GM12878 (cell line): ENCODE measurements at regions not wholly inside any gene's neighbourhood (a gene's known extent, or its start where the extent isn't known, plus 50 kb on each side); places are given as distances from the start of the nearest gene placed in this dataset.

Source experiments
- ATAC-seq: fragments of 200-7000 bp; cut with Tn5 transposase; 3 replicates; pipeline ENCODE4 v1.9.1; 2020; ENCODE audit warnings: mild to moderate bottlenecking, moderate library complexity
- BruUV-seq: library from RNA; stranded (reverse); fragments of 400-500 nt; replicated peaks from 2 replicates; lab custom pipeline; 2021; lab: Mats Ljungman, UMichigan
- CTCF ChIA-PET: fragments of 300-600 bp; sonication (Branson Sonifier 250); formaldehyde crosslinking; extraction: SDS; loops from one replicate; lab custom pipeline; 2021; ENCODE audit warnings: inconsistent platforms; lab: Yijun Ruan, JAX
- POLR2A ChIA-PET: fragments of 350-600 bp; formaldehyde crosslinking; extraction: SDS; loops from one replicate; lab custom pipeline; 2021; ENCODE audit warnings: inconsistent platforms; lab: Charles Lee
- RAD21 ChIA-PET: fragments of 300-600 bp; sonication (Branson Sonifier 250); formaldehyde crosslinking; loops from one replicate; lab custom pipeline; 2023; ENCODE audit warnings: antibody characterized with exemption; ENCODE audit not compliant: unreplicated experiment; lab: Charles Lee
- SMC1A ChIA-PET: fragments of 300-600 bp; sonication (Branson Sonifier 250); formaldehyde crosslinking; loops from one replicate; lab custom pipeline; 2023; ENCODE audit not compliant: unreplicated experiment, uncharacterized antibody; lab: Charles Lee
- DNase-seq: peaks from one replicate; pipeline ENCODE4 v3.0.0-alpha.2; 2011; ENCODE audit warnings: low read depth, low spot score
- FAIRE-seq: peaks from 3 replicates; lab custom pipeline; 2011; peaks lifted over from hg19 to GRCh38; lab: Jason Lieb, UNC
- H2AFZ ChIP-seq: 2 replicates; pipeline ENCODE4 v1.6.0; 2011; ENCODE audit warnings: low read depth, low read length, control low read depth; ENCODE audit not compliant: control insufficient read depth
- H3K27ac ChIP-seq: 2 replicates; pipeline ENCODE4 v1.5.1; 2011; ENCODE audit warnings: control low read depth; ENCODE audit not compliant: control insufficient read depth, insufficient read depth
- H3K27me3 ChIP-seq, 2 experiments: replicated peaks in 1 of 2; 2 replicates each; pipeline versions ENCODE4 v1.6.0 to v1.6.1; 2011; ENCODE audit warnings: low read length in 1 of 2; ENCODE audit not compliant: control insufficient read depth in 2 of 2, insufficient read depth in 2 of 2
- H3K36me3 ChIP-seq, 2 experiments: 2 replicates each; pipeline ENCODE4 v1.5.1; 2011; ENCODE audit warnings: low read length in 1 of 2; ENCODE audit not compliant: control insufficient read depth in 2 of 2, insufficient read depth in 2 of 2
- H3K4me1 ChIP-seq: 2 replicates; pipeline ENCODE4 v1.6.1; 2011; ENCODE audit warnings: mild to moderate bottlenecking, low read length, moderate library complexity, mixed read lengths; ENCODE audit not compliant: control insufficient read depth, insufficient read depth
- H3K4me2 ChIP-seq: 2 replicates; pipeline ENCODE4 v1.6.0; 2011; ENCODE audit warnings: control low read depth; ENCODE audit not compliant: control insufficient read depth, insufficient read depth
- H3K4me3 ChIP-seq: fragments of 200-600 bp; sonication (generic); 2 replicates; pipeline ENCODE4 v1.5.1; 2016
- H3K79me2 ChIP-seq: 2 replicates; pipeline ENCODE4 v1.6.0; 2011; ENCODE audit warnings: low read length; ENCODE audit not compliant: control insufficient read depth, insufficient read depth
- H3K9ac ChIP-seq: 2 replicates; pipeline ENCODE4 v1.8.0; 2011; ENCODE audit warnings: low read length, control low read depth, mixed read lengths; ENCODE audit not compliant: control insufficient read depth, insufficient read depth
- H3K9me3 ChIP-seq: replicated peaks from 3 replicates; pipeline ENCODE4 v1.5.1; 2011; ENCODE audit warnings: mild to moderate bottlenecking, low read length; ENCODE audit not compliant: control insufficient read depth, insufficient read depth
- H4K20me1 ChIP-seq: 2 replicates; pipeline ENCODE4 v1.6.0; 2011; ENCODE audit not compliant: control insufficient read depth, insufficient read depth
- CEBPB ChIP-seq, 2 experiments: fragments of 150-350 bp in 1 of 2; IDR thresholded peaks; 2 replicates each; pipeline ENCODE4 v1.6.1; 2012 to 2014; ENCODE audit warnings: low read depth in 2 of 2, low read length in 2 of 2, borderline replicate concordance in 1 of 2, inconsistent platforms in 1 of 2
- CREB1 ChIP-seq: IDR thresholded peaks from 2 replicates; pipeline ENCODE4 v1.6.1; 2012; ENCODE audit warnings: low read depth, mild to moderate bottlenecking, inconsistent platforms
- MEF2A ChIP-seq: IDR thresholded peaks from 2 replicates; pipeline ENCODE4 v1.6.1; 2011; ENCODE audit warnings: low read depth, mild to moderate bottlenecking, low read length, moderate library complexity; ENCODE audit not compliant: insufficient read depth
- POLR2AphosphoS2 ChIP-seq: IDR thresholded peaks from 2 replicates; pipeline ENCODE4 v1.6.1; 2011; ENCODE audit warnings: low read depth, mild to moderate bottlenecking, low read length, improper control_type of control experiment, moderate library complexity
- RB1 ChIP-seq: fragments of 450-650 bp; formaldehyde crosslinking; IDR thresholded peaks from 2 replicates; pipeline ENCODE4 v1.6.1; 2017; ENCODE audit warnings: mild to moderate bottlenecking, borderline replicate concordance
- SREBF1 ChIP-seq: IDR thresholded peaks from 2 replicates; pipeline ENCODE4 v1.6.1; 2012; ENCODE audit warnings: mild to moderate bottlenecking, low read length
- YY1 ChIP-seq: IDR thresholded peaks from 2 replicates; pipeline ENCODE4 v1.6.1; 2011; ENCODE audit warnings: low read depth, mild to moderate bottlenecking, low read length
- WGBS: methylation state at CpG from one replicate; pipeline ENCODE4 v1.1.6; 2016; ENCODE audit warnings: low lambda C conversion rate; ENCODE audit not compliant: insufficient replicate concordance, insufficient coverage; ENCODE audit errors: missing lambda C conversion rate; 5-methylcytosine and 5-hydroxymethylcytosine counted together
- in situ Hi-C: fragments of 300-500 bp; cut with MboI; formaldehyde crosslinking; loops from 9 replicates; pipeline ENCODE4 v1.14.3; 2018; ENCODE audit warnings: mixed read lengths
- intact Hi-C: fragments of 100-400 bp; cut with micrococcal nuclease; formaldehyde crosslinking; loops from one replicate; pipeline ENCODE4 v1.14.2; 2022; ENCODE audit not compliant: unreplicated experiment

- TF ChIP-seq CREB1 (no peak), RB1 (no peak)
- TF ChIP-seq, all 136 proteins: peak for 0
Measured at GRCh38 chr1:40921522-40921921, 58.0 kb upstream of the CTPS1 start (continued).

- no peaks in the 10 kb centered on the region for H4K20me1 ChIP-seq
- no peak for FAIRE-seq
- RAD21 ChIA-PET, result no interaction called here
- in situ Hi-C loops (no loop called here), intact Hi-C loops (no loop called here)
- H3K4me1 ChIP-seq, result no peaks in the 10 kb centered on the region
- no peak overlapping the region for H3K27ac ChIP-seq
- SMC1A ChIA-PET, result no interaction called here
- H3K4me3 ChIP-seq, result no peak overlapping the region
- ATAC-seq, result no peak
- CTCF ChIA-PET, result interaction anchor here (1.0 kb wide), 1 partner anchor 29 kb away, joined by 3 read pairs; no protein-coding TSS in a partner anchor
- H2AFZ ChIP-seq, result no peak overlapping the region
- DNase-seq, result no peak
- 32% methylated on average over 3 of the region's 3 CpGs for WGBS
- no peaks in the 10 kb centered on the region for H3K9me3 ChIP-seq
- no peak overlapping the region for H3K4me2 ChIP-seq
- TF ChIP-seq YY1, result no peak
- TF ChIP-seq CEBPB (IDR thresholded peaks at IDR 0.05; ENCODE audit: borderline replicate concordance in 1 of 2, low read depth in 2 of 2, low read length in 2 of 2), result no peak
- TF ChIP-seq SREBF1, result no peak
- TF ChIP-seq POLR2AphosphoS2, result no peak
- no peak for TF ChIP-seq MEF2A
- POLR2A ChIA-PET, result no interaction called here
- no peaks in the 10 kb centered on the region for H3K36me3 ChIP-seq
- no peaks in the 10 kb centered on the region for H3K27me3 ChIP-seq
- no TSS peak for BruUV-seq
- H3K9ac ChIP-seq, result no peak overlapping the region
- no peaks in the 10 kb centered on the region for H3K79me2 ChIP-seq
Measured at GRCh38 chr1:40921981-40922677, 57.4 kb upstream of the CTPS1 start.
